ENCODE measurements at regions not wholly inside any gene's neighbourhood (a gene's known extent, or its start where the extent isn't known, plus 50 kb on each side); places are given as distances from the start of the nearest gene placed in this dataset.

DNA sequence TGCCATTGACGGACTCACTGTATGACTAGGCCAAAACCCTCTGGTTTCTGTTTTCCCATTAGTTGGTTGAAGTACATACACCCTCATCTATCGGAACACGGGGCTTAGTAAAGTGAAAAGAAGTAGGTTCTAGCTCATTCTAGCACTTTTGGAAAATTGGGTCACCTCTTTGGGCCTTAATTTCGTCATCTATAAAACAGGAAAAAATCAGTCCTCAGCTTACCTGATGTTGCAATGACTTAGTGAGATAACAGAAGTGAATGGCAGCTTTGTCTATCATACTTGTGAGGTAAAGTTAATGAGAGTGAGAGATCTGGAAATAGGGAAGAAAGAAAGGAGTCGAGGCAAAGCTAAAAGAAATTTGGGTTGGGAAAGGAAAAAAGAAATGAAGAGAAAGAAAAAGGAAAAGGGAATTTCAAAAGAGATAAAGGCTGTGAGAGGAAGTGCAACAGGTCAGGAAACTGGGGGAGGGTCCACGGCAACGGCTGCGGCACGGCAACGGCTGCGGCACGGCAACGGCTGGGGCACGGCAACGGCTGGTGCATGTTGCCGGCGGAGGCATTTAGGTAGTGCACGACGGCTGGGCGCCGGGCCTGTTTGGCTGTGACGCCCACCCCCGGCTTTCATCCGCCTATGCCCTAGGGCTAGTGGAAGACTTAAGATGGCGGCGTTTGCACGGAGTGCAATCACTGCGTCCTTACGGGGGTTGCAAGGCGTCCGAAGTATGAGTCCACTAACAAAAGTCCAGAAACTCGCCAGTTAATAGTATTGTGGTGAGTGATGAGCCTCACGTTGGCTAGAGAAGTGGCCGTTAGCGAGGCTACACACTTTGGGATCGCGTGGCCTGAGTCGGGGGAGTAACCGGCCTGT lies 91.4 kb upstream of the XIST start (continued):
- TF ChIP-seq, protein P1, sequence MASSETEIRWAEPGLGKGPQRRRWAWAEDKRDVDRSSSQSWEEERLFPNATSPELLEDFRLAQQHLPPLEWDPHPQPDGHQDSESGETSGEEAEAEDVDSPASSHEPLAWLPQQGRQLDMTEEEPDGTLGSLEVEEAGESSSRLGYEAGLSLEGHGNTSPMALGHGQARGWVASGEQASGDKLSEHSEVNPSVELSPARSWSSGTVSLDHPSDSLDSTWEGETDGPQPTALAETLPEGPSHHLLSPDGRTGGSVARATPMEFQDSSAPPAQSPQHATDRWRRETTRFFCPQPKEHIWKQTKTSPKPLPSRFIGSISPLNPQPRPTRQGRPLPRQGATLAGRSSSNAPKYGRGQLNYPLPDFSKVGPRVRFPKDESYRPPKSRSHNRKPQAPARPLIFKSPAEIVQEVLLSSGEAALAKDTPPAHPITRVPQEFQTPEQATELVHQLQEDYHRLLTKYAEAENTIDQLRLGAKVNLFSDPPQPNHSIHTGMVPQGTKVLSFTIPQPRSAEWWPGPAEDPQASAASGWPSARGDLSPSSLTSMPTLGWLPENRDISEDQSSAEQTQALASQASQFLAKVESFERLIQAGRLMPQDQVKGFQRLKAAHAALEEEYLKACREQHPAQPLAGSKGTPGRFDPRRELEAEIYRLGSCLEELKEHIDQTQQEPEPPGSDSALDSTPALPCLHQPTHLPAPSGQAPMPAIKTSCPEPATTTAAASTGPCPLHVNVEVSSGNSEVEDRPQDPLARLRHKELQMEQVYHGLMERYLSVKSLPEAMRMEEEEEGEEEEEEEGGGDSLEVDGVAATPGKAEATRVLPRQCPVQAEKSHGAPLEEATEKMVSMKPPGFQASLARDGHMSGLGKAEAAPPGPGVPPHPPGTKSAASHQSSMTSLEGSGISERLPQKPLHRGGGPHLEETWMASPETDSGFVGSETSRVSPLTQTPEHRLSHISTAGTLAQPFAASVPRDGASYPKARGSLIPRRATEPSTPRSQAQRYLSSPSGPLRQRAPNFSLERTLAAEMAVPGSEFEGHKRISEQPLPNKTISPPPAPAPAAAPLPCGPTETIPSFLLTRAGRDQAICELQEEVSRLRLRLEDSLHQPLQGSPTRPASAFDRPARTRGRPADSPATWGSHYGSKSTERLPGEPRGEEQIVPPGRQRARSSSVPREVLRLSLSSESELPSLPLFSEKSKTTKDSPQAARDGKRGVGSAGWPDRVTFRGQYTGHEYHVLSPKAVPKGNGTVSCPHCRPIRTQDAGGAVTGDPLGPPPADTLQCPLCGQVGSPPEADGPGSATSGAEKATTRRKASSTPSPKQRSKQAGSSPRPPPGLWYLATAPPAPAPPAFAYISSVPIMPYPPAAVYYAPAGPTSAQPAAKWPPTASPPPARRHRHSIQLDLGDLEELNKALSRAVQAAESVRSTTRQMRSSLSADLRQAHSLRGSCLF (CRISPR knock-in tag; IDR thresholded peaks at IDR 0.05; ENCODE audit: borderline replicate concordance), result no peak
- TF ChIP-seq PPARG (CRISPR knock-in tag; conservative IDR thresholded peaks at IDR 0.05), result 0 out of 2 replicates have a peak, but pooled peaks have one; percentile 40
- TF ChIP-seq, protein P2, sequence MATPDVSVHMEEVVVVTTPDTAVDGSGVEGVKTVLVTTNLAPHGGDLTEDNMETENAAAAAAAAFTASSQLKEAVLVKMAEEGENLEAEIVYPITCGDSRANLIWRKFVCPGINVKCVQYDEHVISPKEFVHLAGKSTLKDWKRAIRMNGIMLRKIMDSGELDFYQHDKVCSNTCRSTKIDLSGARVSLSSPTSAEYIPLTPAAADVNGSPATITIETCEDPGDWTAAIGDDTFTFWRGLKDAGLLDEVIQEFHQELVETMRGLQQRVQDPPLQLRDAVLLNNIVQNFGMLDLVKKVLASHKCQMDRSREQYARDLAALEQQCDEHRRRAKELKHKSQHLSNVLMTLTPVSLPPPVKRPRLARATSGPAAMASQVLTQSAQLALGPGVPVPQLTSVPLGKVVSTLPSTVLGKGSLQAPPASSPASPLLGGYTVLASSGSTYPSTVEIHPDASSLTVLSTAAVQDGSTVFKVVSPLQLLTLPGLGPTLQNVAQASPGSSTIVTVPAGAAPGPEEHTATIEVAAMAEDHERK (CRISPR knock-in tag; IDR thresholded peaks at IDR 0.05; ENCODE audit: low read depth), result peak; percentile 56
- TF ChIP-seq ARHGAP35 (CRISPR knock-in tag; IDR thresholded peaks at IDR 0.05; ENCODE audit: borderline replicate concordance), result no peak
- no peak for TF ChIP-seq REXO4 (CRISPR knock-in tag; IDR thresholded peaks at IDR 0.05; ENCODE audit: borderline replicate concordance)
- TF ChIP-seq ZNF724P (CRISPR knock-in tag; IDR thresholded peaks at IDR 0.05; ENCODE audit: borderline replicate concordance), result no peak
- TF ChIP-seq FLYWCH1 (CRISPR knock-in tag; IDR thresholded peaks at IDR 0.05), result no peak
- no peak for TF ChIP-seq RARG (CRISPR knock-in tag; IDR thresholded peaks at IDR 0.05; ENCODE audit: low read depth)
- 0 out of 2 replicates have a peak, but pooled peaks have one; percentile 80 for TF ChIP-seq ZNF616 (CRISPR knock-in tag; IDR thresholded peaks at IDR 0.05; ENCODE audit: low read depth)
- TF ChIP-seq MIXL1 (CRISPR knock-in tag; IDR thresholded peaks at IDR 0.05), result 0 out of 2 replicates have a peak, but pooled peaks have one; percentile 51
- TF ChIP-seq ZNF251 (CRISPR knock-in tag; IDR thresholded peaks at IDR 0.05), result no peak
- TF ChIP-seq ZNF20 (CRISPR knock-in tag; IDR thresholded peaks at IDR 0.05), result no peak
- no peak for TF ChIP-seq ZNF547 (CRISPR knock-in tag; IDR thresholded peaks at IDR 0.05)
- TF ChIP-seq TAF1 (CRISPR knock-in tag; IDR thresholded peaks at IDR 0.05), result peak; percentile 84
- TF ChIP-seq ZNF546 (CRISPR knock-in tag; conservative IDR thresholded peaks at IDR 0.05), result no peak
- TF ChIP-seq SRSF4 (IDR thresholded peaks at IDR 0.05; ENCODE audit: low read depth, low read length, poor library complexity, severe bottlenecking), result no peak
- no peak for TF ChIP-seq PHB2 (IDR thresholded peaks at IDR 0.05; ENCODE audit: partially characterized antibody)
- TF ChIP-seq KAT2B (IDR thresholded peaks at IDR 0.05; ENCODE audit: borderline replicate concordance, low read depth, low read length), result no peak
- TF ChIP-seq, protein P3, sequence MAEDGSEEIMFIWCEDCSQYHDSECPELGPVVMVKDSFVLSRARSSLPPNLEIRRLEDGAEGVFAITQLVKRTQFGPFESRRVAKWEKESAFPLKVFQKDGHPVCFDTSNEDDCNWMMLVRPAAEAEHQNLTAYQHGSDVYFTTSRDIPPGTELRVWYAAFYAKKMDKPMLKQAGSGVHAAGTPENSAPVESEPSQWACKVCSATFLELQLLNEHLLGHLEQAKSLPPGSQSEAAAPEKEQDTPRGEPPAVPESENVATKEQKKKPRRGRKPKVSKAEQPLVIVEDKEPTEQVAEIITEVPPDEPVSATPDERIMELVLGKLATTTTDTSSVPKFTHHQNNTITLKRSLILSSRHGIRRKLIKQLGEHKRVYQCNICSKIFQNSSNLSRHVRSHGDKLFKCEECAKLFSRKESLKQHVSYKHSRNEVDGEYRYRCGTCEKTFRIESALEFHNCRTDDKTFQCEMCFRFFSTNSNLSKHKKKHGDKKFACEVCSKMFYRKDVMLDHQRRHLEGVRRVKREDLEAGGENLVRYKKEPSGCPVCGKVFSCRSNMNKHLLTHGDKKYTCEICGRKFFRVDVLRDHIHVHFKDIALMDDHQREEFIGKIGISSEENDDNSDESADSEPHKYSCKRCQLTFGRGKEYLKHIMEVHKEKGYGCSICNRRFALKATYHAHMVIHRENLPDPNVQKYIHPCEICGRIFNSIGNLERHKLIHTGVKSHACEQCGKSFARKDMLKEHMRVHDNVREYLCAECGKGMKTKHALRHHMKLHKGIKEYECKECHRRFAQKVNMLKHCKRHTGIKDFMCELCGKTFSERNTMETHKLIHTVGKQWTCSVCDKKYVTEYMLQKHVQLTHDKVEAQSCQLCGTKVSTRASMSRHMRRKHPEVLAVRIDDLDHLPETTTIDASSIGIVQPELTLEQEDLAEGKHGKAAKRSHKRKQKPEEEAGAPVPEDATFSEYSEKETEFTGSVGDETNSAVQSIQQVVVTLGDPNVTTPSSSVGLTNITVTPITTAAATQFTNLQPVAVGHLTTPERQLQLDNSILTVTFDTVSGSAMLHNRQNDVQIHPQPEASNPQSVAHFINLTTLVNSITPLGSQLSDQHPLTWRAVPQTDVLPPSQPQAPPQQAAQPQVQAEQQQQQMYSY (CRISPR knock-in tag; IDR thresholded peaks at IDR 0.05), result no peak
- no peak for TF ChIP-seq ZNF30 (CRISPR knock-in tag; IDR thresholded peaks at IDR 0.05)
